ES-I3 (cell line): ENCODE measurements at regions not wholly inside any gene's neighbourhood (a gene's known extent, or its start where the extent isn't known, plus 50 kb on each side); places are given as distances from the start of the nearest gene placed in this dataset.

Experiments
- H3K36me3 ChIP-seq: 2 replicates; pipeline ENCODE4 v1.6.1; 2013; ENCODE audit warnings: mild to moderate bottlenecking, low read length, control low read depth, moderate library complexity; ENCODE audit not compliant: insufficient read depth
- H3K4me1 ChIP-seq: 2 replicates; pipeline ENCODE4 v1.6.1; 2013; ENCODE audit warnings: mild to moderate bottlenecking, control low read depth, low read length; ENCODE audit not compliant: insufficient read depth
- H3K9ac ChIP-seq: 2 replicates; pipeline ENCODE4 v1.6.1; 2013; ENCODE audit warnings: low read depth, mild to moderate bottlenecking, low read length, moderate library complexity
- H3K9me3 ChIP-seq: 2 replicates; pipeline ENCODE4 v1.6.1; 2013; ENCODE audit warnings: mild to moderate bottlenecking, low read length, moderate library complexity; ENCODE audit not compliant: control insufficient read depth, insufficient read depth

- Histone ChIP-seq H3K36me3 (no peaks in the 10 kb centered on the region), H3K9ac (no peak overlapping the region), H3K4me1 (no peaks in the 10 kb centered on the region), H3K9me3 (no peaks in the 10 kb centered on the region)
Observed at GRCh38 chr2:8096484-8096883, 585.4 kb upstream of the ID2 start.

DNA sequence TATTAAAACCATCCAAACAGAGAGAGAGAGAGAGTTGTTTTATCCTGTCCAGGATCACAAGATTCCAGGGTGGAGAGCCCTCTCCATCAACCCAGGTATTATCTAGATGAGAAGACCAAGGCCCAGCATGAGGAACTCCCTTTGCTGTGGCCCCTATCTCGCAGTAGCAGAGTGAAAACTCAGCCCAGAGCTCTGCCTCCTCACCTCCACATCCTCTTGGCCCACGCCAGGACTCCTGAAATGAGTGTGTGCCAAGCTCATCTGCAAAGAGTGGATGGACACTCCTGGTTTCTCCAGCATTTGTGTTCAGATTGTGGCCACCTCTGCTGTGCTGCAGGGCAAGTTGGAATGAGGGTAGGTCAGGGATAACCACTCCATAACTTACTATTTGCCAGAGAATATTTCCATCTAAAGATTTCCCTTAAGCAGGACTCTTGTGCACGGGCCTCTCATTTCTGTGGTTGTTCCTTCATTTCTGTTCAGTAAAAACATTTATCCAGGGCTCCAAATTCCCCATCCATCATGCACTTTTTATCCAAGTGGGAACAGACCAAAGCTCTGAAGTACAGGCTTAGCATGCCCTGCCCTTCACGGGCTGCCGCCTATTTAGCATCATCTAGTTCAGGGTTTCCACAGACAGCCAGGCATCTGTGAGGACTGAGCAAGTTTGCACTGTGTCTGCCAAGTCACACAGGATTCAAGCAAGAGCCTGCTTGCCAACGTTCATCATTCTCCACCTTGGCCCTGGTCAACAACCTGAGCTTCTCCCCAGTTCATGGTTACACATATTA, 583.2 kb upstream of the ID2 start:
- Histone ChIP-seq H3K4me1 (no peaks in the 10 kb centered on the region), H3K9me3 (no peaks in the 10 kb centered on the region), H3K36me3 (no peaks in the 10 kb centered on the region), H3K9ac (no peak overlapping the region)

DNA sequence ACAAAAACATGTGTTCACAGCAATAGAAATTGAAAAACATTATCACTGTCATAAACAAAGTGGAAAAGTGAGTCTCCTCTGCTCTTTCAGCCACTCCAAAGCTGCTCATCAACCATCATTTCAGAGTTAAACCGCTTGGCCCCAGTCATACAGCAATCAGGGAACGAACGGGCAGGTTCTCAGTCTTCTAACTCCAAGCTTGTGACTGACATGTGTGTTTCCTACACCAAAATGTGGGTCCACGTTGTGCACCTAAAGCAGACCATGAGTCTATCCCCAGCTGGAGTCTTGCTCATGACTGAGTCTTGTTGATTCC, 582.6 kb upstream of the ID2 start:
- H3K4me1 ChIP-seq: no peaks in the 10 kb centered on the region
- H3K9ac ChIP-seq: no peak overlapping the region
- no peaks in the 10 kb centered on the region for H3K36me3 ChIP-seq
- no peaks in the 10 kb centered on the region for H3K9me3 ChIP-seq

GRCh38 chr2:8101614-8102277, 580.1 kb upstream of the ID2 start:
- no peak overlapping the region for H3K9ac ChIP-seq
- no peaks in the 10 kb centered on the region for H3K9me3 ChIP-seq
- H3K4me1 ChIP-seq: no peaks in the 10 kb centered on the region
- no peaks in the 10 kb centered on the region for H3K36me3 ChIP-seq

- no peaks in the 10 kb centered on the region for H3K4me1 ChIP-seq
- H3K9ac ChIP-seq: no peak overlapping the region
- H3K36me3 ChIP-seq: no peaks in the 10 kb centered on the region
- no peaks in the 10 kb centered on the region for H3K9me3 ChIP-seq
Observed at GRCh38 chr2:8102470-8102869, 579.4 kb upstream of the ID2 start.

DNA sequence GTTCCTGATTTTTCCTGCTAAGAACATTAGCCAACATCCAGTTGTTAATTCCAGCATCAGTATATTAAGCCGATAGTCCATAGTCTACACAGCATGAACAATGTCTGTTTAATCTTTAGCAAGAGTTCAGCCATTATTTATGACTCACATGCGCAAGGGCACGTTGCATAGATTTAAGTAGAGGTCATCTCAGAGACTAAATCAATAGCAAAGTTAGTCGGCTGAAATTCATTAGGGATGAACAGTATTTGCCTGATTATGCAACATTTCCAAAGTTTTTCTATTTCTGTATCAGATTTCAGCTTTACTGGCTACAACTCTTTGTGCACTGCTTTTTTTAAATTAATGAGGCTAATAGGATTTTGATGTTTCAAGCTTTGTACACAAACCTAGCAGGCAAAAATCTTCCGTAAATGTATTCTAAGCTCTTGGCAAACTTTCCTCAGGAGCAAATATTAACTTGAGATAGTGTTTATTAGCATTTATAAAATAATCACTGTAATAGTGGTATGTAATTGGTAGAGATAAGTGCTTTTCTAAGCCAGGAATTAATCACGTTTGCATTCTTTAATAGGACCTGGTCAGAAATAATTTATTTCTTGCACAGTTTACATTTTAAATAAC, 578.7 kb upstream of the ID2 start:
- H3K36me3 ChIP-seq: no peaks in the 10 kb centered on the region
- H3K4me1 ChIP-seq: no peaks in the 10 kb centered on the region
- no peak overlapping the region for H3K9ac ChIP-seq
- H3K9me3 ChIP-seq: no peaks in the 10 kb centered on the region

- Histone ChIP-seq H3K9me3 (no peaks in the 10 kb centered on the region), H3K36me3 (no peaks in the 10 kb centered on the region), H3K9ac (no peak overlapping the region), H3K4me1 (no peaks in the 10 kb centered on the region)
Observed at GRCh38 chr2:8107150-8107549, 574.7 kb upstream of the ID2 start.

- Histone ChIP-seq H3K36me3 (no peaks in the 10 kb centered on the region), H3K4me1 (no peaks in the 10 kb centered on the region), H3K9me3 (no peaks in the 10 kb centered on the region), H3K9ac (no peak overlapping the region)
Observed at GRCh38 chr2:8107621-8108378, 574.1 kb upstream of the ID2 start.

- no peaks in the 10 kb centered on the region for H3K9me3 ChIP-seq
- H3K4me1 ChIP-seq: no peaks in the 10 kb centered on the region
- no peak overlapping the region for H3K9ac ChIP-seq
- no peaks in the 10 kb centered on the region for H3K36me3 ChIP-seq
Observed at GRCh38 chr2:8110716-8111115, 571.1 kb upstream of the ID2 start.

GRCh38 chr2:8111193-8111592, 570.7 kb upstream of the ID2 start:
- Histone ChIP-seq H3K9me3 (no peaks in the 10 kb centered on the region), H3K9ac (no peak overlapping the region), H3K36me3 (no peaks in the 10 kb centered on the region), H3K4me1 (no peaks in the 10 kb centered on the region)

DNA sequence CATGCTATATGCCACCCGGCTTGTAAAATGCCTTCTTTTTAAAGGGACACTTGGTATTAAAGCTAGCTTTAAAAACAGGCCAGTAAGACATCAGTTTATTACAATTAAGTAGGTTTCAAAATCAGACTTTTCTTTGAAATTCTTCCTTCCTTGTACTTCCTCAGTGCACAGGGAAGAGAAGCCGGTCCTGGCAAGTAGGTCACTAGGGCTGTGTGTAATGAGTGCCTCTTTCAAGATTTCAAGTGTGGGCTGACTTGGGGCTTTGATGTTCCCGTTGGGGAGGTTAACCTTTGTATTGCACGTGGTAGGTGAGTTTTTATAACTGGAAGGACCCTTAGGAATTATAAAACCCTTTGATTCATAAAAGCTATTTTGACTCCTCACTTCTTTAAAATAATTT, 566.4 kb upstream of the ID2 start:
- Histone ChIP-seq H3K9ac (no peak overlapping the region), H3K4me1 (no peaks in the 10 kb centered on the region), H3K9me3 (no peaks in the 10 kb centered on the region), H3K36me3 (no peaks in the 10 kb centered on the region)

DNA sequence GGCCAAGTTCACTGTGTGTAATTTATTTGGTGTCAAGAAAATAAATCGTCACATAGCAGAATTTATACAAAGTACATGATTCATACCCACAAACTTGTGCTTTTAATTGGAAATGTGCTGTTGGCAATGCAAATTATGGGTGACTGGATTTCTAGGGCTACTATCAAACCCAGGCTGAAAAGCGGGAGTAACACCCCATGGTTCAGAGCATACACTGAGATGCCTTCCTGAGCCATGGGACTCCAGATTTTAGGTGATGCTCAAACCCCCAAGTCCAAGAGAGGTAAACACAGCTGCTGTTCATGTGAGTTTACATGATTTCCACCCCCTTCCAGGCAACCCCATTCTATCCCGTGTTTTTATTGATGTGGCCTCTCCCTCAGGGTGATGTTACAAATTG, 565.9 kb upstream of the ID2 start:
- H3K4me1 ChIP-seq: no peaks in the 10 kb centered on the region
- H3K9me3 ChIP-seq: no peaks in the 10 kb centered on the region
- H3K9ac ChIP-seq: no peak overlapping the region
- no peaks in the 10 kb centered on the region for H3K36me3 ChIP-seq

GRCh38 chr2:8116661-8117060, 565.2 kb upstream of the ID2 start:
- Histone ChIP-seq H3K9me3 (no peaks in the 10 kb centered on the region), H3K4me1 (no peaks in the 10 kb centered on the region), H3K36me3 (no peaks in the 10 kb centered on the region), H3K9ac (no peak overlapping the region)

GRCh38 chr2:8118940-8119781, 562.7 kb upstream of the ID2 start:
- Histone ChIP-seq H3K4me1 (no peaks in the 10 kb centered on the region), H3K9me3 (no peaks in the 10 kb centered on the region), H3K36me3 (no peaks in the 10 kb centered on the region), H3K9ac (no peak overlapping the region)
